ENCODE measurements at regions not wholly inside any gene's neighbourhood (a gene's known extent, or its start where the extent isn't known, plus 50 kb on each side); places are given as distances from the start of the nearest gene placed in this dataset.

- no peak for DNase-seq (ENCODE audit: low read depth in 4 of 4, low spot score in 1 of 4)
Measured at GRCh38 chr1:239676522-239677273, 290.3 kb downstream of the CHRM3 start.

- no peak for DNase-seq (ENCODE audit: low read depth in 4 of 4, low spot score in 1 of 4)
Measured at GRCh38 chr1:239677362-239677761, 291.0 kb downstream of the CHRM3 start.

GRCh38 chr1:239678181-239678580 lies 291.8 kb downstream of the CHRM3 start:
- DNase-seq (ENCODE audit: low read depth in 4 of 4, low spot score in 1 of 4): no peak

- DNase-seq (ENCODE audit: low read depth in 4 of 4, low spot score in 1 of 4): no peak
Measured at GRCh38 chr1:239682046-239682445, 295.7 kb downstream of the CHRM3 start.

- DNase-seq (ENCODE audit: low read depth in 4 of 4, low spot score in 1 of 4): no peak
Measured at GRCh38 chr1:239682960-239683359, 296.6 kb downstream of the CHRM3 start.

- DNase-seq (ENCODE audit: low read depth in 4 of 4, low spot score in 1 of 4): no peak
Measured at GRCh38 chr1:239686386-239686785, 300.0 kb downstream of the CHRM3 start.

GRCh38 chr1:239696317-239696716 lies 309.9 kb downstream of the CHRM3 start:
- no peak for DNase-seq (ENCODE audit: low read depth in 4 of 4, low spot score in 1 of 4)

- DNase-seq (ENCODE audit: low read depth in 4 of 4, low spot score in 1 of 4): no peak
Measured at GRCh38 chr1:239700667-239701066, 314.3 kb downstream of the CHRM3 start.

GRCh38 chr1:239703075-239703474 lies 316.7 kb downstream of the CHRM3 start:
- no peak for DNase-seq (ENCODE audit: low read depth in 4 of 4, low spot score in 1 of 4)

GRCh38 chr1:239706245-239706892 lies 320.0 kb downstream of the CHRM3 start:
- DNase-seq (ENCODE audit: low read depth in 4 of 4, low spot score in 1 of 4): no peak

- DNase-seq (ENCODE audit: low read depth in 4 of 4, low spot score in 1 of 4): no peak
Measured at GRCh38 chr1:239707615-239708014, 321.2 kb downstream of the CHRM3 start.

- no peak for DNase-seq (ENCODE audit: low read depth in 4 of 4, low spot score in 1 of 4)
Measured at GRCh38 chr1:239708622-239709021, 322.3 kb downstream of the CHRM3 start.

- no peak for DNase-seq (ENCODE audit: low read depth in 4 of 4, low spot score in 1 of 4)
Measured at GRCh38 chr1:239711768-239712167, 325.4 kb downstream of the CHRM3 start.

GRCh38 chr1:239717097-239717917 lies 330.9 kb downstream of the CHRM3 start:
- no peak for DNase-seq (ENCODE audit: low read depth in 4 of 4, low spot score in 1 of 4)

GRCh38 chr1:239717918-239718184 lies 331.5 kb downstream of the CHRM3 start:
- DNase-seq (ENCODE audit: low read depth in 4 of 4, low spot score in 1 of 4): no peak

GRCh38 chr1:239718571-239718970 lies 332.2 kb downstream of the CHRM3 start:
- DNase-seq (ENCODE audit: low read depth in 4 of 4, low spot score in 1 of 4): no peak

- DNase-seq (ENCODE audit: low read depth in 4 of 4, low spot score in 1 of 4): no peak
Measured at GRCh38 chr1:239718997-239719628, 332.7 kb downstream of the CHRM3 start.

GRCh38 chr1:239719642-239720258 lies 333.4 kb downstream of the CHRM3 start:
- DNase-seq (ENCODE audit: low read depth in 4 of 4, low spot score in 1 of 4): peak in 2 of 4 experiments; percentile 9 to 13

GRCh38 chr1:239722035-239722434 lies 335.7 kb downstream of the CHRM3 start:
- DNase-seq (ENCODE audit: low read depth in 4 of 4, low spot score in 1 of 4): no peak

GRCh38 chr1:239723776-239724367 lies 337.5 kb downstream of the CHRM3 start:
- no peak for DNase-seq (ENCODE audit: low read depth in 4 of 4, low spot score in 1 of 4)

- DNase-seq (ENCODE audit: low read depth in 4 of 4, low spot score in 1 of 4): no peak
Measured at GRCh38 chr1:239725371-239725770, 339.0 kb downstream of the CHRM3 start.
